ENCODE measurements at regions not wholly inside any gene's neighbourhood (a gene's known extent, or its start where the extent isn't known, plus 50 kb on each side); places are given as distances from the start of the nearest gene placed in this dataset.

DNA sequence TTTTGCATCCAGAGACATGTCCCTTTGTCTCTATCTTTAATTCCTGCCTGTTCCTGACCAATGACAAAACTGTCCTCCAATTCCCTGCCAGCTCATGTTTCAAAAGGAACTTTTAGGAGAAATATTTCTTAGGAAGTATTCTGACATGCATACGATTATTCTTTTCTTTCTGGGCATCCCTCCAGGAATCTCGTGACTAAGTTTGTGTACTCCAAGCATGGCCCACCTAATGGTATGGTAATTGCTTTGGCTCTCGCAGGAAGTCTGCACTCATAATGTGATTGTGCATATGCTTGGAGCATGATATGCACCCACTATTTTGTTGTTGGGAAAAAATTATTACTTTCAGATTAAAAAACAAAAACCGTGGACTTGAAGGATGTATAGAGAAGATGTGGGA, 256.4 kb downstream of the PRDM2 start:
- TF ChIP-seq CTCF (conservative IDR thresholded peaks at IDR 0.05) (no peak), EZH2 (IDR thresholded peaks at IDR 0.05; ENCODE audit: low read depth) (no peak)

All from PC-9 (cell line).